Spleen (tissue), 7 donors: ENCODE measurements at regions not wholly inside any gene's neighbourhood (a gene's known extent, or its start where the extent isn't known, plus 50 kb on each side); places are given as distances from the start of the nearest gene placed in this dataset.

ENCODE experiments used
- CTCF ChIP-seq, 11 experiments: fragments of 200-600 bp in 7 of 11; fragments of 450-650 bp in 4 of 11; sonication (generic) in 4 of 11; IDR thresholded peaks in 8 of 11; conservative IDR thresholded peaks in 3 of 11; 1 replicate in 7 of 11; 2 replicates in 4 of 11; pipeline versions ENCODE4 v1.4.0 to v1.8.0; 2016 to 2021; ENCODE audit warnings: antibody characterized with exemption in 11 of 11, inconsistent platforms in 4 of 11, mild to moderate bottlenecking in 1 of 11
- POLR2AphosphoS5 ChIP-seq, 3 donors: sonication (generic); formaldehyde crosslinking; IDR thresholded peaks; one replicate each; pipeline ENCODE4 v1.5.1; 2017; ENCODE audit warnings: antibody characterized with exemption in 3 of 3
- donor health status: DM: no; HTN: no; CAD: no; lungs with moderate emphysema.
- donor health status: DM: no; HTN: no; CAD: no.
- donor health status: DM: no; HTN: no; CAD: no.

- no peak for TF ChIP-seq CTCF (IDR thresholded peaks at IDR 0.05 in 8 of 11, conservative IDR thresholded peaks at IDR 0.05 in 3 of 11)
- TF ChIP-seq POLR2AphosphoS5 (IDR thresholded peaks at IDR 0.05) = no peak
Measured at GRCh38 chr2:145260674-145261073, 740.8 kb upstream of the ZEB2 start.
